SK-N-MC (cell line): ENCODE measurements at regions not wholly inside any gene's neighbourhood (a gene's known extent, or its start where the extent isn't known, plus 50 kb on each side); places are given as distances from the start of the nearest gene placed in this dataset.

ENCODE experiments used
- EZH2 ChIP-seq: fragments of 200-600 bp; sonication (generic); IDR thresholded peaks from one replicate; pipeline ENCODE4 v1.6.1; 2017; ENCODE audit warnings: antibody characterized with exemption
- FOXP2 ChIP-seq: optimal IDR thresholded peaks from 2 replicates; pipeline ENCODE3; 2011; ENCODE audit warnings: mild to moderate bottlenecking, moderate library complexity; ENCODE audit not compliant: insufficient read depth; ENCODE audit errors: extremely low read length, control extremely low read depth
- POLR2AphosphoS5 ChIP-seq: IDR thresholded peaks from 2 replicates; pipeline ENCODE4 v1.6.1; 2012; ENCODE audit warnings: mild to moderate bottlenecking, low read depth, low read length, borderline replicate concordance

DNA sequence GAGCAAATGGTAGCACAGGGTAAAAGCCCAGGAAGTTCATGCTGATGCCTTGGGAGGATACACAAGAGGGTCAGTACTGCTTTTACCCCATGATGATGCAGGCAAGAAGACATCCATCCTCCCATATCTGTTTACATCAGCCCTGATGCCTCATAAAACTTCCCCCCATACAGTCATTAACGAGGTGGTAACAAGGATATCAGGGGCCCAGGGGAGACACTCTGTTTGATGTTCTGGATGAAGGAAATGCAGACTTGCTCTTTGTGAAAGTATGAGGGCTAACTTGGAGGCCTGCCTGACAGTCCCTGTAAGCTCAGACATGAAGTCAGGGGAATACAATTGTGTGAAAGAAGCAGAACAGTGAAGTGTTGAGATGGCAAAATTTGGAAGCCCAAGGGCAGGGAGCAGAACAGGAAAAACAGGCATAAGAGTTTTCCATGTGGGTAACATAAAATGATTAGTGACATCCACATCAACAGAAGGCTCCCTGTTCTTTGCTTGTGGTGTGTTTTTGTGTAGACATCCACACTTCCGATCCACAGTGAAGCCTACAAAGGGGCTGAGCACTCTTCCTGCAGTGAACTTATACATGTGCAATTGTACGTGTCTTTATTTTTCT is 813.4 kb downstream of the MAFB start:
- TF ChIP-seq EZH2 (no peak), POLR2AphosphoS5 (no peak), FOXP2 (no peak)
